Activated naive CD8-positive, alpha-beta T cell (primary cell): ENCODE measurements at regions not wholly inside any gene's neighbourhood (a gene's known extent, or its start where the extent isn't known, plus 50 kb on each side); places are given as distances from the start of the nearest gene placed in this dataset.
A peak's percentile ranks its signal among the peaks of the same experiment; 100 is the strongest.

Experiments used
- H3K27ac Mint-ChIP-seq: one replicate; pipeline ENCODE4 v1.8.0; 2021; ENCODE audit warnings: mixed read lengths
- H3K27me3 Mint-ChIP-seq: one replicate; pipeline ENCODE4 v1.8.0; 2021; ENCODE audit warnings: mixed read lengths
- H3K36me3 Mint-ChIP-seq: one replicate; pipeline ENCODE4 v1.8.0; 2021; ENCODE audit warnings: mixed read lengths
- H3K4me1 Mint-ChIP-seq: one replicate; pipeline ENCODE4 v1.8.0; 2021; ENCODE audit warnings: low read depth, mixed read lengths
- H3K4me3 Mint-ChIP-seq: one replicate; pipeline ENCODE4 v1.8.0; 2021; ENCODE audit warnings: mild to moderate bottlenecking, mixed read lengths
- H3K9me3 Mint-ChIP-seq: one replicate; pipeline ENCODE4 v1.8.0; 2021; ENCODE audit warnings: low read depth, mixed read lengths

DNA sequence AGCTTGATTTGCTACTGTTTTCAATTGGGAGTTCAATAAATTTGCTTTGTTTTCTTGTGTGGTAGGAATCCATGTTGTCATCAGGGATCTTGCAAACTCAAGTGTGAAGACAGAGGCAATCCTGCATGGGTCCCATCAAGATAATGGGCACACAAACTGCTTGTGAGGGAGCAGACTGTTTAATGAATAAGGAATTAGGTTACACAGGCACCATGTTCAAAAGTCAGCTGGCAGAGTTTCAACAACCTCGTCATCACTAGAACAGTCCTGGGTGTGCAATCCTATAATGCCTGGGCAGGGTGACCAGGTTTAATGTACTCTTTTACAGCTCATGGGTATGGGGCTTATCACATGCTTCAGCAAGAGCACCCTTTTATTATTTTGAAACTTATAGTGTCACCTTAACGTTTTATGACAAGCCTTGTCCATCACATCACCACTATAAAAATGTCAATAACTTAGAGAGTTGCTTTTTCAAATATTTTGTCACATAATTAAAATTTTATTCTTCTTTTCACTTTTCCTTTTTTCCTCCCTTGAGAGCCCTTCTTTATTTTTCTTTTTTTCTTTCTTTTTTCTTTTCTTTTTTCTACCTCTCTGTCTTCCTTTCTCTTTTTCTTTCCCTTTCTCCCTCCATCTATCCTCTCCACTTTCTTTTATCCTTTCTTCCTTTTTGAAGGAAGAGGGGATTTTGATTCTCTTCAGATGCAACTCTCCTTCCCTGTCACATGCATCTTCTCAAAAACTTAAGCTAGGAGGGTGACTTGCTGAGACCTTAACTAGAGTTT is 252.2 kb upstream of the ATP2B1 start:
- no peaks in the 10 kb centered on the region for H3K27me3 Mint-ChIP-seq
- H3K36me3 Mint-ChIP-seq, result peaks cover 4% of the 10 kb centered on the region
- H3K27ac Mint-ChIP-seq, result no peak overlapping the region
- no peak overlapping the region for H3K4me3 Mint-ChIP-seq
- no peaks in the 10 kb centered on the region for H3K9me3 Mint-ChIP-seq
- H3K4me1 Mint-ChIP-seq, result peaks cover 25% of the 10 kb centered on the region

DNA sequence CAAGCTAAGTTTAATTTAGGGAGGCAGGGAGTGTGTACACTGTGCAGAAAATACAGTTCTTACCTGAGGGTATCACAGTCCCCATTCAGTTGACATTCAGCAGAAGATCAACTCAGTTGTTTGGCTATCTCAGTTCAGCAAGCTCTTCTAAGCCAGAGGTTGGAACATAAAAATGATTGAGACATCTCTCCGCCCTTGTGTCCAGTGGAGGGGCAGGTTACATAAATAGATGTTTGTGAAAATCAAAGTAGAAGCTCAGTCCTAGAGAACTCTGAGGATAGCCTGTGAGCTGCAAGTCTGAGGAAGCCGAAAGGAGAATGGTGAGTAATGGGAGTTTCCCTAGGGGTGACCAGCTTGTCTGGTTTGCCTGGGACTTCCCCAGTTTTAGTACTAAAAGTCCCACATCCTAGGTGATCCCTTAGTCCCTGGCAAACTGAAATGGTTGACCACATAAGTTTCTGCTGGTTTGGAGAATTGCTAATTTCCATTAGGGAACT is 251.4 kb upstream of the ATP2B1 start:
- no peaks in the 10 kb centered on the region for H3K27me3 Mint-ChIP-seq
- H3K27ac Mint-ChIP-seq, result no peak overlapping the region
- peaks cover 4% of the 10 kb centered on the region for H3K36me3 Mint-ChIP-seq
- no peak overlapping the region for H3K4me3 Mint-ChIP-seq
- no peaks in the 10 kb centered on the region for H3K9me3 Mint-ChIP-seq
- H3K4me1 Mint-ChIP-seq, result peaks cover 25% of the 10 kb centered on the region

DNA sequence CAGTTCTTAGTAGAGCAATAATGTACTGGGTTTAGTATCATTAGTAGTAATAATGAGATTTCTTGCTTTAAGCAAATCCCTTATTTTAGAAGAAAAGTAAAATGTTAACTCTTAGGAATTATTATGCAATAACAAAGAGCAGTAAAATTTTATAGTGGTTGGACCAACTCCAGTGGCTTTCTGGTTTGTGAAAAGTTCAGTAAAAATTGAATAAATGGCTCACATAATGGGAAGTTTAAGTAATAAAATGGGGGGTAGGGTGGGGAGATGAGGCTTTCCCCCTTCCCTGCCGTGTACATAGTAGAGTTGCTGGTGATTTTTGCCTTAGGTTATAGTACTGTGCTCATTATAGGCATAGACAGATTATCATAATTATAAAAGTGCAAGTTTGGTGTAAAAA is 250.5 kb upstream of the ATP2B1 start:
- Mint-ChIP-seq H3K9me3 (no peaks in the 10 kb centered on the region), H3K36me3 (peaks cover 4% of the 10 kb centered on the region), H3K4me1 (peaks cover 25% of the 10 kb centered on the region), H3K4me3 (no peak overlapping the region), H3K27ac (no peak overlapping the region), H3K27me3 (no peaks in the 10 kb centered on the region)

DNA sequence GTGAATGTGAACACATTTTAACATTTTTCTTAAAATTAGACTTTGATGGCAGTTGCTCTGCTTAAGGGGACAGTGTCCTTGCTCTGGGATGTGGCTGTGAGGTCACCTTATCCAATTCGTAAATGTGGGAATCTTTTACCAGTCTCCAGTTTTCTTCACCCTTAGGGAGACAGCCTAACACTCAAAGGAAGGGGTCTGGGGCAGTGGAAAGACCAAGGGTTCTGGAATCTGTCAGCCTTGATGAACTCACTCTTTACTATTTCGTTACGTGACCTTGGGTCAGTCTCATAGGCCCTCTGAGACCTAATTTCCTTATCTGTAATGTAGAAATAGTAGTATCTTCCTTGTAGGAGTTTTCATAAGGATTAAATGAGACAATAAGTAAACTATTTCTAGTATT is 245.6 kb upstream of the ATP2B1 start:
- Mint-ChIP-seq H3K4me3 (no peak overlapping the region), H3K27me3 (no peaks in the 10 kb centered on the region), H3K9me3 (peaks cover 4% of the 10 kb centered on the region), H3K36me3 (no peaks in the 10 kb centered on the region), H3K4me1 (peaks cover 32% of the 10 kb centered on the region), H3K27ac (no peak overlapping the region)

DNA sequence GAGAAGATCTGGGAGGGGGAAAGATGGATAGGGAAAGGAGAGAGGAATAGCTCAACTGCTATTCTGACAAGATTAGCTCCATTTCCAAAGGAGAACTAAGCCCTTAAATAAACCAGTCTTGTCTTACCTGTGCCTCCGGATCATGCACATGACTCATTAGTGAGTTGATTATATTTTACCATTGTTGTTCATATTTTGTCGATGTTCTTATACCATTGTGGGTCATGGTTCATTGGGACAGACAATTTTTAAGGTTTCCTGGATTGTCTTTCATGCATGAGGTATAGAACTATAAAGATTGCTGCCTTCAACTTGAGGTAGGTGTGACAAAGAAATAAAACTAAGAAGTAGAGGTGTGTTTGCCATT is 243.0 kb upstream of the ATP2B1 start:
- Mint-ChIP-seq H3K4me1 (peaks cover 57% of the 10 kb centered on the region), H3K4me3 (no peak overlapping the region), H3K27ac (no peak overlapping the region), H3K36me3 (no peaks in the 10 kb centered on the region), H3K27me3 (no peaks in the 10 kb centered on the region), H3K9me3 (peaks cover 4% of the 10 kb centered on the region)

DNA sequence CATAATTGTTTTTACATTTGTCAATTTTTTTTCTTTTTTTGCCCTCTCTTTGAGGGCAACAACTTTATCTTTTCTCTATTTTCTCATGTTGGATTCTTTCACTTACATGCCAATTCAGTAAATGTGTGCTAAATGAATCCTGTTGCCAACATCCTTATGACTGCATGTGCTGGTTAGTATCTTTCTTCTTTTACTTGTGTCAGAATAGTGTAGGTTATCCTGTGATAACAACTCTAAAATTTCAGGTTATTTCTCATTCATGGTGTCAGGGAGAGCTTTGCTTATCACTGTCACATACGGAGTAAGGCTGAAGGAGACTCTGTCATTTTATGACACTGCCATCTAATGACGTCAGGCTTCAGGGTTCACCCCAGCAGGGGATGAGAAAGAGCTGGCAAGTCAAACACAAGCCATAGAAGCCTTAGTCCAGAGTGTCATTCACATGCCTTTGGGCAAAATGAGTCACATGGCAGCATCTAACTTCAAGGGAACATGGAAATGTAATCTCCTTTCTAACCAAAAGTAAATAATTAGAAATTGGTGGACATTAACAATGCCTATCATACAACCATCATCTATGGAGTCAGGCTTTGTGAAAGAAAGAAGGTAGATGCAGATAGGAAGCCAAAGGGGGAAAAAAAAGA is 242.5 kb upstream of the ATP2B1 start:
- Mint-ChIP-seq H3K9me3 (peaks cover 4% of the 10 kb centered on the region), H3K4me1 (peaks cover 55% of the 10 kb centered on the region), H3K36me3 (no peaks in the 10 kb centered on the region), H3K27ac (no peak overlapping the region), H3K27me3 (no peaks in the 10 kb centered on the region), H3K4me3 (no peak overlapping the region)

DNA sequence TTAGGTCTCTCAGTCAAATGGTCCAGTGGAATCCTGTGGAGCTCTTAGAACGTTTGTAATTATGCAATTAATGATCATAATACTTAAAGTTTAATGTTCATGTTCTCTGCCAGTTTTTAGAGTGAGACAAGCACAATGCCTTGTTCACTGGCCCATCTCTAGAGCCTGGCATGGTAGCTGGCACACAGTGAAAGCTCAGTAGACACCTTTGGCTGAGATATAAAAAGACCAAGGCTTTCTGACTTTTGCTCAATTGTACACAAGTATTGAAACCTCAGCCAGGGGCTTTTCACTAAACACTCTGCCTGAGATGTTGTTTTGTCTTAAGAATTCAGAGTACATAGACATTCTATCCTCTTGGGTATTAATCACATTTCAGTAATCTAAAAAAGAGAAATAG is 241.8 kb upstream of the ATP2B1 start:
- no peaks in the 10 kb centered on the region for H3K27me3 Mint-ChIP-seq
- peak overlapping the region; percentile 63 for H3K4me3 Mint-ChIP-seq
- H3K27ac Mint-ChIP-seq, result peak overlapping the region; percentile 41
- peaks cover 55% of the 10 kb centered on the region for H3K4me1 Mint-ChIP-seq
- H3K9me3 Mint-ChIP-seq, result peaks cover 4% of the 10 kb centered on the region
- H3K36me3 Mint-ChIP-seq, result no peaks in the 10 kb centered on the region

DNA sequence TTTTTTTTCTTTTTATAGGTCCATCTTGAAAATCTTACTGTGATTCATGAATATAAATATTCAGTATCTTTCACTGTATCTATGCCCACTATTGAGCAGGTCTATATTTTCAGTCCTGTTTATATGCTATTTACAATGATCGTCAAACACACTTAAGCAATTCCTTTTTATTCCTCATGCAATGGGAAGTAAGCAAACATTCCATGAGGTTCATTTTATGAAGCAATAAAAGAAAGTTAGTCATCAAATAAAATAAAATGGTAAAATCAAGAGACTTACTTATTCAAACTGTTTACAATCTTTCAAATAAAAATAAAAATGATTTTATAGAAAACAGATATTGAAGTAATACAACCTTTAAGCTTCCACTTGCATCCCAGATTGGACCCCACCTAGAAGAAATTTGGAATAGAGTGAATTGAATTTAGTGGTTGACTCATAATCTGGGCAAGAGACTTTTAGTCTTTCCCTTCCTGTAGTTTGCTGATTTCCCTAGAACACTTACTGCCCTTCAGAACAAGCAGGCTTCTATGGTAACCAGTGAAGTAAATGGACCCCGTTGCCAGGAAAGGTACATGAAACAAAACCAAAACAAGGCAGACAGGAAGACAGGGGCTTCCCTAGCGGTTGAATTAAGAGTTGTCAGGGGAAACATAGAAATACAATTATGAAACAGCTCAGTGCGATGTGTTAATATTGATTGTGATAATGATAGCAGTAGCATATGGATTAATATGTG is 241.0 kb upstream of the ATP2B1 start:
- Mint-ChIP-seq H3K36me3 (no peaks in the 10 kb centered on the region), H3K9me3 (peaks cover 4% of the 10 kb centered on the region), H3K27me3 (no peaks in the 10 kb centered on the region), H3K4me1 (peaks cover 55% of the 10 kb centered on the region), H3K27ac (peak overlapping the region; percentile 80), H3K4me3 (peak overlapping the region; percentile 63)

DNA sequence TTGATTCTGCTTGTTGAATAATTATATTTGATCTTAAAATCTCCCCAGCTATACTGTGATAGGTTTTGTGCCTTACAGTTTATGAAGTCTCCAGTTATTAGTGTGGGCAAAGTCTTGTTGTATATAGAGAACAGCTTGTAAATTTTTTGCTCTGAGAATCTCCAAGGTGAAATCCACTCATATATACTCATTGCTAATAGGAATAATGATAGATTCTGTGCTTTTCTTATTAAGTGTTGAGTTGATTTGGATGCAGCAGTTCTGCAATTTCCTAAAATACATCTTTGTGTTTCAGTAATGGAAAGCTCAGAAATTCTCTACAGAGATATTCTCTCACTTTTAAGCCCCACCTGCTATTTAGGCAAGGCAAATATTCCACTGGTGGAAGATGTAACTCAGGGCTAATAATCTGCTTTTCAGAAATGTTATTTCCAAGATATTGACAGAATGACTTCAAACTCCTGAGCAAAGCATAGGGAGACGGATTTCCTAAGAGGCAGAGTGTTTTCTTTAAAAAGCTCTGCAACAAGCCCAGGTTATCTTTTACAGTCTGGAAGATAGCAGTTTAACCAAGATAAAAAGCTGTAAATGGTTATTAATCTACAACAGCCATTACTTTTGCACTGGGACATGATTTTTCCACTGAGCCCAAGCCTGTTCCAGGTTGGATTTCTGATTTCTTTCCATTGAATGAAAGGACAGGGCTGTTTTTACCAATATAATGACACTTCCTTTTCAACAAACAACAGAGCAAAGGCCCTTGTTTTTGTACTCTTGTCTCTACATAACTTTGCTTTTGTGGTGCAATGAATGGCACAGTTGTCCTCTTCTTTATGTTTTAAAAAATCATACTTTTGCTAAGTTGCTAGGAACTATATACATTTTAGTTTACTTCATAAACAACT is 239.9 kb upstream of the ATP2B1 start:
- Mint-ChIP-seq H3K4me3 (peak overlapping the region; percentile 24), H3K36me3 (no peaks in the 10 kb centered on the region), H3K27ac (peak overlapping the region; percentile 66), H3K9me3 (peaks cover 4% of the 10 kb centered on the region), H3K4me1 (peaks cover 60% of the 10 kb centered on the region), H3K27me3 (no peaks in the 10 kb centered on the region)

DNA sequence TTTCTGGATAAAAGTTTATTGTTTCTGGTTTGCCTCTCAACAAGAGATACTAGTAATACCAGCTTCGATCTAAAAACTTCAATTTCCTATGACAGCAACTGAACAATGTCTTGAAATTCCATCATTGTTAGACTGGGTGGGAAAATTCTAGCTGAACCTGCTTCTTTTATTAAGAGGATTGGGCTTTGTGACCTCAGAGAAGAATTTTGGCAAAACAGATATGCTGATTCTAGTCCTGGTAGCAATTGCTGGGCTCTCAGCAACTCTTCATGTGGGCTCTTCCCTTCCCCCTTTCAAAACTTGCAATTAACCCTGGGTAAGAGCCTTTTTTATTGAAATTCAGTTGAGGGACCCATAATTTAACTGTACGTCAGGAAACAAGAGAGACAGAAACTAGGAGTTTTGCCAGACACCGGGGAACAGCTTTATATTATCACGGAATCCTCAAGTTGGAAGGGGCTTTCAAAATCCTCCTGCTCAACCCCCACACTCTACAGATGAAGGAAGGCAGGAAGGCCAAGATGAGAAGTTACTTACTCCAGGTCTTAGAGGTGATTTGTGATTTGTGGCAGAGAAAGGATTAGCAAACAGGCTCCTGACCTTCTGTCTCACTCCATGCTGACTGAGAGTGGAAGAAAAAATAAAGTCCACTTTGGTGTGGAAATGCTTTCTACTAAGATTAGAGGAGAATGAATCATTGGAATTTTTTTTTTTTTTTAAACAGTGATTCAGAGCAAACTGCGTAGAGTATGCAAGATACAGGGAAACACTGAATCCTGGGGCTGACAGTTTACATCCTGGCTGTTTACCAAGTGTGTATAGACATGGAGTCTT is 239.0 kb upstream of the ATP2B1 start:
- peaks cover 4% of the 10 kb centered on the region for H3K9me3 Mint-ChIP-seq
- no peaks in the 10 kb centered on the region for H3K36me3 Mint-ChIP-seq
- H3K4me3 Mint-ChIP-seq, result peak overlapping the region; percentile 2
- peak overlapping the region; percentile 64 for H3K27ac Mint-ChIP-seq
- no peaks in the 10 kb centered on the region for H3K27me3 Mint-ChIP-seq
- peaks cover 62% of the 10 kb centered on the region for H3K4me1 Mint-ChIP-seq

DNA sequence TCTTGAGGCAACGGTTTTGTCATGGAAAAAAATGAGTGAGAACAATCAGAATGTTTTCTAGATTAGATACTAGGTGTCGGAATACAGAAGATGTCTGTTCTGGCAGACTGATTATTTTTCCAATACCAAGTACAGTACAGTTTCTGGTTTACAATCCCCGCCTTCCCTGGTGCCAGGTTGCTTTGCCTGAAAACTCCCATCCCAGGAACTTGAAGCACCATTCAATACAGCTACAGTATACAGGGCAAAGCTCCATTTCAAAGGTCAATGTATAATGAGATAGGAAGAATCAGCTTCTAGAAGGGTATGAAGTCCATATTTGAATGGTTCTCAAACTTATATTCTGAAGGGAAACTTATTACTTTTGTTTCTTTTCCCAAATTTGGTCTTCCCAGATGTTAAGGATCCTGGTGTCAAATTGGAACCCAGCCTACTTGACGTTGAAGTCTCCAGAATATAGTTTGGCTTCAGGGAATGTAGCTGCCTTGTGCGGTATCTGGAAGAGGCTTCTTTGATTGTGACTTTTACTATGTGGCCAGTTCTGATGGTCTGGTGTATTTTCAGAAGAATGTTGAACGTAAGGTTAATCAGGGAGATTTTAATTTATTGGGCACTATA is 238.0 kb upstream of the ATP2B1 start:
- Mint-ChIP-seq H3K27me3 (no peaks in the 10 kb centered on the region), H3K4me1 (peaks cover 58% of the 10 kb centered on the region), H3K27ac (no peak overlapping the region), H3K4me3 (no peak overlapping the region), H3K9me3 (peaks cover under 1% of the 10 kb centered on the region), H3K36me3 (peaks cover 2% of the 10 kb centered on the region)

DNA sequence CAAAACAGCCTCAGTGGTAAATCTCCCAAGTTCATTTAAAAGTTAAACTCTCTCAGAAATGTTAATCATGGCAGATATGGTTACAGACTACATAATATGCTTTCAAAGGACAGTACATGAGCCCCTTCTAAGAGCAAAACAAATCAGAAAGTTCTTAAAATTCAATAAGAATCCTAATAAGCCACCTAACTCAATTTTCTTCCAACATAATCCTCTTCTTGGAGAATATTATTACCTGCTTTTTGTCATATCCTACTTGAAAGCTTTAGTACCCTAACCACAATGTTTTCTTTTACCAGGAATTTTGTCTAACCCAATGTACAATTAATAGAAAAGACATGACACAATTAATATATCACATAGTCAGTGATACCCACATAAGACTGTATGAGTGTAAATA is 236.5 kb upstream of the ATP2B1 start:
- Mint-ChIP-seq H3K4me3 (no peak overlapping the region), H3K27ac (no peak overlapping the region), H3K9me3 (no peaks in the 10 kb centered on the region), H3K27me3 (no peaks in the 10 kb centered on the region), H3K36me3 (peaks cover 3% of the 10 kb centered on the region), H3K4me1 (peaks cover 43% of the 10 kb centered on the region)

DNA sequence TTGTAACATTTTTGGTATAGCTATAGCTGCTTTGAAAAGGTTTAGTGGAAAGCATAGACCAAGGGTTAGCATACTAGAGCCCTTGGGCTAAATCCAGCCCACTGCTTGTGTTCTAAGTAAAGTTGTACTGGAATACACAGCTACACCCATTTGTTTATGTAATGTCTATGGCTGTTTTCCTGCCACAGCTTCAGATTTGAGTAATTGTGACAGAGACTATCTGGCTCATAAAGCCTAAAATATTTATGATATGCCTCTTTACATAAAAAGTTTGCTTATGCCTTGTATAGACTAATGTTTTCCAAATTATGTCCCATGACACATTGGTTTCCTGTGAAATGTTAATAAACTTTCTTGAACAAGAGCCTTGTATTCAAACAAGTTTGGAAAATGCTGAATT is 234.8 kb upstream of the ATP2B1 start:
- Mint-ChIP-seq H3K9me3 (no peaks in the 10 kb centered on the region), H3K27me3 (no peaks in the 10 kb centered on the region), H3K4me1 (peaks cover 28% of the 10 kb centered on the region), H3K36me3 (peaks cover 3% of the 10 kb centered on the region), H3K27ac (no peak overlapping the region), H3K4me3 (no peak overlapping the region)
